Natural killer cell (primary cell): ENCODE measurements at regions not wholly inside any gene's neighbourhood (a gene's known extent, or its start where the extent isn't known, plus 50 kb on each side); places are given as distances from the start of the nearest gene placed in this dataset.

Source experiments
- ATAC-seq, 3 donors: fragments of 150-1000 bp in 2 of 3; fragments of 200-7000 bp in 1 of 3; cut with Tn5 transposase; 1 replicate in 1 of 3; 2 replicates in 2 of 3; pipeline ENCODE4 v1.10.0; 2021; ENCODE audit warnings: mild to moderate bottlenecking in 2 of 3, moderate library complexity in 2 of 3
- DNase-seq, 2 donors: peaks; one replicate each; pipeline versions ENCODE4 v3.0.0 to v3.0.0-alpha.2; 2013 to 2021; ENCODE audit warnings: mixed read lengths in 1 of 2
- H3K27ac ChIP-seq: one replicate; pipeline ENCODE4 v1.5.1; 2013; ENCODE audit warnings: mild to moderate bottlenecking, low read length
- H3K27me3 ChIP-seq: one replicate; pipeline ENCODE4 v1.6.1; 2013; ENCODE audit warnings: low read length; ENCODE audit not compliant: control insufficient read depth, insufficient read depth
- H3K36me3 ChIP-seq: one replicate; pipeline ENCODE4 v1.6.1; 2013; ENCODE audit warnings: low read length; ENCODE audit not compliant: control insufficient read depth, insufficient read depth
- H3K4me1 ChIP-seq: one replicate; pipeline ENCODE4 v1.6.1; 2013; ENCODE audit warnings: low read length; ENCODE audit not compliant: control insufficient read depth, insufficient read depth
- H3K4me3 ChIP-seq: one replicate; pipeline ENCODE4 v1.5.1; 2013; ENCODE audit warnings: low read length
- H3K9me3 ChIP-seq: one replicate; pipeline ENCODE4 v1.6.1; 2013; ENCODE audit warnings: low read length; ENCODE audit not compliant: control insufficient read depth, insufficient read depth
- H3K27ac Mint-ChIP-seq, 2 donors: one replicate each; pipeline ENCODE4 v1.8.0; 2022; ENCODE audit warnings: mild to moderate bottlenecking in 2 of 2, mixed read lengths in 2 of 2, moderate library complexity in 1 of 2
- H3K27me3 Mint-ChIP-seq, 2 donors: one replicate each; pipeline ENCODE4 v1.8.0; 2022; ENCODE audit warnings: low read depth in 2 of 2, mixed read lengths in 2 of 2
- H3K36me3 Mint-ChIP-seq: one replicate; pipeline ENCODE4 v1.8.0; 2022; ENCODE audit warnings: mixed read lengths
- H3K4me1 Mint-ChIP-seq, 2 donors: one replicate each; pipeline ENCODE4 v1.8.0; 2022; ENCODE audit warnings: mixed read lengths in 2 of 2
- H3K4me3 Mint-ChIP-seq: one replicate; pipeline ENCODE4 v1.8.0; 2022; ENCODE audit warnings: mild to moderate bottlenecking, moderate library complexity, mixed read lengths
- H3K9me3 Mint-ChIP-seq, 2 donors: one replicate each; pipeline ENCODE4 v1.8.0; 2022; ENCODE audit warnings: mixed read lengths in 2 of 2
- WGBS: methylation state at CpG from one replicate; pipeline ENCODE4 v1.1.7; 2013; ENCODE audit warnings: missing lambda C conversion rate; ENCODE audit not compliant: insufficient coverage; 5-methylcytosine and 5-hydroxymethylcytosine counted together
- intact Hi-C: fragments of 100-400 bp; cut with micrococcal nuclease; formaldehyde crosslinking; loops from one replicate; pipeline ENCODE4 v1.14.2; 2022
- TF ChIP-seq, protein P1 (sequence below): fragments of 200-600 bp; IDR thresholded peaks from one replicate; pipeline ENCODE4 v1.8.0; 2022; ENCODE audit warnings: antibody characterized with exemption

DNA sequence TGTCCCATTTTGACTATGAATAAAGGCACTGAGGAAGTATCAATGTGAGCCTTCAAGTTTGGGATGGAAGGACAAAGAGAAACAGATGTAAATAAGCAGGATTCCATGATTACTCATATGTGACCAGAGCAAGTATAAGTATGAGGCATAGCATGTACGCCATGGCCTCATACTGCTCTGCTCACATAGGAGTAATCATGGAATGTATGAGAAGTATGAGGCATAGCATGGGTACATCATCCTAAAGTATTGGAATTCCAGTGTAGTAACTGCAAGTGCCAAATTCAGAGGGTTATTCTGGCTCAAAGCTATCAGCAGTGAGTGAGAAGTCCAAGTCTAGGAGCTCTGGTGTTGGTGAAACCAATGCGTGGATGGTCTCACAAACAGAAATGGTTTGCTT lies 81.2 kb upstream of the WDR72 start:
- H3K27ac Mint-ChIP-seq, result no peak overlapping the region
- no peak for DNase-seq
- H3K4me3 Mint-ChIP-seq, result no peak overlapping the region
- H3K4me1 Mint-ChIP-seq, result no peaks in the 10 kb centered on the region
- H3K27me3 Mint-ChIP-seq, result no peaks in the 10 kb centered on the region
- WGBS, result 80% methylated on average over 2 of the region's 2 CpGs
- H3K36me3 ChIP-seq, result no peaks in the 10 kb centered on the region
- H3K36me3 Mint-ChIP-seq, result no peaks in the 10 kb centered on the region
- no peak for ATAC-seq
- H3K27me3 ChIP-seq, result no peaks in the 10 kb centered on the region
- H3K4me1 ChIP-seq, result no peaks in the 10 kb centered on the region
- intact Hi-C loops, result no loop called here
- TF ChIP-seq, protein P1, sequence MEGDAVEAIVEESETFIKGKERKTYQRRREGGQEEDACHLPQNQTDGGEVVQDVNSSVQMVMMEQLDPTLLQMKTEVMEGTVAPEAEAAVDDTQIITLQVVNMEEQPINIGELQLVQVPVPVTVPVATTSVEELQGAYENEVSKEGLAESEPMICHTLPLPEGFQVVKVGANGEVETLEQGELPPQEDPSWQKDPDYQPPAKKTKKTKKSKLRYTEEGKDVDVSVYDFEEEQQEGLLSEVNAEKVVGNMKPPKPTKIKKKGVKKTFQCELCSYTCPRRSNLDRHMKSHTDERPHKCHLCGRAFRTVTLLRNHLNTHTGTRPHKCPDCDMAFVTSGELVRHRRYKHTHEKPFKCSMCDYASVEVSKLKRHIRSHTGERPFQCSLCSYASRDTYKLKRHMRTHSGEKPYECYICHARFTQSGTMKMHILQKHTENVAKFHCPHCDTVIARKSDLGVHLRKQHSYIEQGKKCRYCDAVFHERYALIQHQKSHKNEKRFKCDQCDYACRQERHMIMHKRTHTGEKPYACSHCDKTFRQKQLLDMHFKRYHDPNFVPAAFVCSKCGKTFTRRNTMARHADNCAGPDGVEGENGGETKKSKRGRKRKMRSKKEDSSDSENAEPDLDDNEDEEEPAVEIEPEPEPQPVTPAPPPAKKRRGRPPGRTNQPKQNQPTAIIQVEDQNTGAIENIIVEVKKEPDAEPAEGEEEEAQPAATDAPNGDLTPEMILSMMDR, result no peak
- H3K9me3 Mint-ChIP-seq, result peaks cover 4 to 6% of the 10 kb centered on the region in 2 donors
- no peaks in the 10 kb centered on the region for H3K9me3 ChIP-seq
- no peak overlapping the region for H3K27ac ChIP-seq
- no peak overlapping the region for H3K4me3 ChIP-seq

DNA sequence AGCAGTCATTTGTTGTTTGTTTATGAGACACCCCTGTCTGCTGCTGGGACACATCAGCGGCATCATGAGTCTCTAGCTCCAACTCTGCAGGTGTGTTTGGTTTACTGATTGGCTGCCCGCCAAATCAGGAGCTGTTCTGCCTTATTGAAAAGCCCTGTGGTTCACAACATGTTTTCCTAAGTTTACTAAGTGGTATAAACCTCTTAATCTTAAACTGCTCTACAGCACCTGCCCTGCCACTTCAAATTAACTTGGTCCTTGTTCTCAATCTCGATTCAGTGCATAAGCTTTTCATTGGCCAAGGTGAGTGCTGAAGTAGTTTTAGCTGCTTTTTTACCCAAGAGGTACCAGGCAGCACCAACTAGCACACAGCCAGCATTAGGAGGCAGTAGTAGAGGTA lies 77.8 kb upstream of the WDR72 start:
- H3K9me3 Mint-ChIP-seq, result peaks cover 3 to 4% of the 10 kb centered on the region in 2 donors
- no peak for DNase-seq
- no peaks in the 10 kb centered on the region for H3K36me3 Mint-ChIP-seq

DNA sequence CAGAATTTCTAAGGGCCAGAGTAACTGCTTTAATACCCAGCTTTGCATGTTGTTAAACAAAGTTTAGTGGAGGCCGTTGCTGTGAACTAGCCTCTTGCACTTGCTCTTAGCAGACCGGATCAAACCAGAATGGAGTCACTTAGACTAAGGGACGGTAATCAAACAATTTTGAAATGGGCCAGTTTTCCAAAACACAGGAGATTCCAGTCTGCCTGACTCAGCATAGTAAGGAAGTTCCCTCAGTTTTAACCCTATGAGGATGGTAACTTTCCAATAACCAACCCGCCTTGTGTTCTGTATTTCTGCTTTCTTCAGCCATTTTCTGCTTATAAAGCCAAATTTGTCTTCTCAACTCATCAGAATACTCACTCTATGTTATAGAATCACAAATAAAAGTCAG lies 77.2 kb upstream of the WDR72 start:
- WGBS, result 59% methylated on average over 4 of the region's 4 CpGs
- H3K4me3 Mint-ChIP-seq, result no peak overlapping the region
- Histone ChIP-seq H3K27ac (no peak overlapping the region), H3K4me1 (no peaks in the 10 kb centered on the region), H3K36me3 (no peaks in the 10 kb centered on the region), H3K4me3 (no peak overlapping the region), H3K9me3 (no peaks in the 10 kb centered on the region), H3K27me3 (no peaks in the 10 kb centered on the region)
- no peaks in the 10 kb centered on the region for H3K36me3 Mint-ChIP-seq
- H3K4me1 Mint-ChIP-seq, result no peaks in the 10 kb centered on the region
- TF ChIP-seq, protein P1, result no peak
- intact Hi-C loops, result no loop called here
- H3K27me3 Mint-ChIP-seq, result no peaks in the 10 kb centered on the region
- H3K9me3 Mint-ChIP-seq, result peaks cover 2 to 3% of the 10 kb centered on the region in 2 donors
- no peak overlapping the region for H3K27ac Mint-ChIP-seq
- ATAC-seq (no peak), DNase-seq (no peak)

More for the DNA sequence above, 77.8 kb upstream of the WDR72 start:
- Histone ChIP-seq H3K27ac (no peak overlapping the region), H3K36me3 (no peaks in the 10 kb centered on the region), H3K4me1 (no peaks in the 10 kb centered on the region), H3K9me3 (no peaks in the 10 kb centered on the region), H3K4me3 (no peak overlapping the region), H3K27me3 (no peaks in the 10 kb centered on the region)
- WGBS, result 67% methylated on average over 3 of the region's 3 CpGs
- Mint-ChIP-seq H3K27me3 (no peaks in the 10 kb centered on the region), H3K4me1 (no peaks in the 10 kb centered on the region), H3K4me3 (no peak overlapping the region), H3K27ac (no peak overlapping the region)
- intact Hi-C loops, result no loop called here
- TF ChIP-seq, protein P1, result no peak
- ATAC-seq, result no peak

DNA sequence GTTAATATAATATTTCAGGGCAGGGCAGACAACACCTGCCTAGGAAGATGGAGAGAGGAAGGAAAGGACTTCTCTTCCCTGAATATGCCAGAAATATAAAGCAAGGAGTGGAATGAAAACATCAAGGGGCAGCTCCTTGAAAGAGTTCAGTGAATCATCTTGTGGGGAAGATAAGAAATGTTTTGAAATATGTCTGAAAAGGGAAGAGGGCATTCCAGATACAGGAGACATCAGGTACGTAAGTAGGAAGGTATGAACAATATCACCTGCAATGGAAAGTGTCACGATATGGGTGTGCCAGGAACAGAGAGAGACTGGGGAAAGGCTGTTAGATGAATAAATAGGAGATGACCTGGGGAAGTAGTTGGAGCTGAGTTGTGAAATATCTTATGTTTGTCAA lies 75.8 kb upstream of the WDR72 start:
- TF ChIP-seq, protein P1, result no peak
- Mint-ChIP-seq H3K4me1 (no peaks in the 10 kb centered on the region), H3K9me3 (peaks cover 3 to 6% of the 10 kb centered on the region in 2 donors), H3K4me3 (no peak overlapping the region), H3K27ac (no peak overlapping the region), H3K36me3 (no peaks in the 10 kb centered on the region), H3K27me3 (no peaks in the 10 kb centered on the region)
- ATAC-seq (no peak), DNase-seq (no peak)
- 84% methylated on average over 2 of the region's 2 CpGs for WGBS
- Histone ChIP-seq H3K4me3 (no peak overlapping the region), H3K36me3 (no peaks in the 10 kb centered on the region), H3K9me3 (no peaks in the 10 kb centered on the region), H3K27me3 (no peaks in the 10 kb centered on the region), H3K4me1 (no peaks in the 10 kb centered on the region), H3K27ac (no peak overlapping the region)
- intact Hi-C loops, result no loop called here
